ENCODE measurements at regions not wholly inside any gene's neighbourhood (a gene's known extent, or its start where the extent isn't known, plus 50 kb on each side); places are given as distances from the start of the nearest gene placed in this dataset.

GRCh38 chr21:20511216-20511880, 486.9 kb upstream of the NCAM2 start:
- DNase-seq (ENCODE audit: low read depth), result no peak
- no peak overlapping the region for H3K4me3 ChIP-seq (ENCODE audit: low read length)
- no peak for TF ChIP-seq CTCF (conservative IDR thresholded peaks at IDR 0.05; ENCODE audit: low read depth, low read length)

GRCh38 chr21:20515446-20515845, 482.8 kb upstream of the NCAM2 start:
- DNase-seq (ENCODE audit: low read depth), result no peak
- TF ChIP-seq CTCF (conservative IDR thresholded peaks at IDR 0.05; ENCODE audit: low read depth, low read length), result no peak

GRCh38 chr21:20519076-20519475, 479.1 kb upstream of the NCAM2 start:
- H3K4me3 ChIP-seq (ENCODE audit: low read length), result no peak overlapping the region
- no peak for TF ChIP-seq CTCF (conservative IDR thresholded peaks at IDR 0.05; ENCODE audit: low read depth, low read length)
- DNase-seq (ENCODE audit: low read depth), result no peak

More at GRCh38 chr21:20515446-20515845, 482.8 kb upstream of the NCAM2 start:
- H3K4me3 ChIP-seq (ENCODE audit: low read length), result no peak overlapping the region

- no peak overlapping the region for H3K4me3 ChIP-seq (ENCODE audit: low read length)
- DNase-seq (ENCODE audit: low read depth), result no peak
- TF ChIP-seq CTCF (conservative IDR thresholded peaks at IDR 0.05; ENCODE audit: low read depth, low read length), result no peak
Measured at GRCh38 chr21:20522611-20523010, 475.6 kb upstream of the NCAM2 start.

- no peak for DNase-seq (ENCODE audit: low read depth)
- TF ChIP-seq CTCF (conservative IDR thresholded peaks at IDR 0.05; ENCODE audit: low read depth, low read length), result no peak
Measured at GRCh38 chr21:20523191-20523590, 475.0 kb upstream of the NCAM2 start.

GRCh38 chr21:20527731-20528460, 470.3 kb upstream of the NCAM2 start:
- no peak for DNase-seq (ENCODE audit: low read depth)
- H3K4me3 ChIP-seq (ENCODE audit: low read length), result no peak overlapping the region
- no peak for TF ChIP-seq CTCF (conservative IDR thresholded peaks at IDR 0.05; ENCODE audit: low read depth, low read length)

More at GRCh38 chr21:20523191-20523590, 475.0 kb upstream of the NCAM2 start:
- no peak overlapping the region for H3K4me3 ChIP-seq (ENCODE audit: low read length)

GRCh38 chr21:20537130-20537529, 461.1 kb upstream of the NCAM2 start:
- DNase-seq (ENCODE audit: low read depth), result no peak
- no peak overlapping the region for H3K4me3 ChIP-seq (ENCODE audit: low read length)

More at GRCh38 chr21:20537130-20537529, 461.1 kb upstream of the NCAM2 start:
- no peak for TF ChIP-seq CTCF (conservative IDR thresholded peaks at IDR 0.05; ENCODE audit: low read depth, low read length)
